ENCODE measurements at regions not wholly inside any gene's neighbourhood (a gene's known extent, or its start where the extent isn't known, plus 50 kb on each side); places are given as distances from the start of the nearest gene placed in this dataset.

GRCh38 chr12:109648521-109648920, 65.1 kb upstream of the FAM222A start:
- Histone ChIP-seq H3K4me1 (ENCODE audit: insufficient read depth, low read length) (peaks cover 38% of the 10 kb centered on the region), H3K27me3 (ENCODE audit: control insufficient read depth in 1 of 2, insufficient read depth in 2 of 2, low read length in 2 of 2) (peaks cover 6 to 43% of the 10 kb centered on the region in 2 experiments; a peak in 4 of 5 replicates), H3K27ac (ENCODE audit: extremely low read length, insufficient read depth, low read length) (no peak overlapping the region), H2AFZ (ENCODE audit: low read length) (no peak overlapping the region), H3K4me3 (replicated peaks in 1 of 3; ENCODE audit: insufficient read depth in 1 of 3, low read depth in 2 of 3, low read length in 3 of 3) (no peak overlapping the region), H3K9ac (ENCODE audit: insufficient read depth, low read depth, low read length) (no peak overlapping the region), H3K79me2 (ENCODE audit: insufficient read depth, low read length) (no peaks in the 10 kb centered on the region), H4K20me1 (ENCODE audit: insufficient read depth, low read length) (no peaks in the 10 kb centered on the region), H3K4me2 (ENCODE audit: low read depth, low read length) (peak overlapping the region; percentile 51), H3K9me3 (ENCODE audit: low read length) (no peaks in the 10 kb centered on the region), H3K36me3 (replicated peaks in 1 of 2; ENCODE audit: control insufficient read depth in 1 of 2, insufficient read depth in 2 of 2, low read length in 2 of 2) (no peaks in the 10 kb centered on the region)
- CTCF ChIA-PET (ENCODE audit: low intra/inter-chr PET ratio, low total read pairs): no interaction called here
- no peak for TF ChIP-seq ZNF251 (CRISPR knock-in tag; IDR thresholded peaks at IDR 0.05)
- TF ChIP-seq ZNF263 (CRISPR knock-in tag; IDR thresholded peaks at IDR 0.05): 0 out of 2 replicates have a peak, but pooled peaks have one; percentile 25
- in situ Hi-C loops (cut with HindIII; ENCODE audit: extremely low pct_ligation_motif_present, low pct_unique_long_range_greater_than_20kb): no loop called here
- no TSS peak for BruUV-seq (replicated peaks)
- 72% methylated on average over 7 of the region's 9 CpGs for WGBS (ENCODE audit: low lambda C conversion rate)
- DNase-seq (ENCODE audit: low spot score): no peak
- ATAC-seq: no peak; the same call in 2 of the 3 replicates
- intact Hi-C loops (cut with micrococcal nuclease; ENCODE audit: unreplicated experiment): no loop called here
- no peak for FAIRE-seq
- POLR2A ChIA-PET: interaction anchor here (1.5 kb wide), 1 partner anchor 68 kb away, joined by 3 read pairs; no protein-coding TSS in a partner anchor

GRCh38 chr12:109650808-109651207, 62.8 kb upstream of the FAM222A start:
- Histone ChIP-seq H3K9me3 (ENCODE audit: low read length) (no peaks in the 10 kb centered on the region), H3K27ac (ENCODE audit: extremely low read length, insufficient read depth, low read length) (no peak overlapping the region), H3K36me3 (replicated peaks in 1 of 2; ENCODE audit: control insufficient read depth in 1 of 2, insufficient read depth in 2 of 2, low read length in 2 of 2) (no peaks in the 10 kb centered on the region), H3K27me3 (ENCODE audit: control insufficient read depth in 1 of 2, insufficient read depth in 2 of 2, low read length in 2 of 2) (peaks cover 6 to 36% of the 10 kb centered on the region in 2 experiments; a peak in 4 of 5 replicates), H3K9ac (ENCODE audit: insufficient read depth, low read depth, low read length) (no peak overlapping the region), H3K79me2 (ENCODE audit: insufficient read depth, low read length) (no peaks in the 10 kb centered on the region), H3K4me1 (ENCODE audit: insufficient read depth, low read length) (peaks cover 38% of the 10 kb centered on the region), H4K20me1 (ENCODE audit: insufficient read depth, low read length) (no peaks in the 10 kb centered on the region), H2AFZ (ENCODE audit: low read length) (no peak overlapping the region), H3K4me2 (ENCODE audit: low read depth, low read length) (no peak overlapping the region), H3K4me3 (replicated peaks in 1 of 3; ENCODE audit: insufficient read depth in 1 of 3, low read depth in 2 of 3, low read length in 3 of 3) (no peak overlapping the region)
- FAIRE-seq (no peak), DNase-seq (ENCODE audit: low spot score) (no peak), ATAC-seq (no peak)
- ChIA-PET POLR2A (no interaction called here), CTCF (ENCODE audit: low intra/inter-chr PET ratio, low total read pairs) (no interaction called here)
- intact Hi-C loops (cut with micrococcal nuclease; ENCODE audit: unreplicated experiment) (no loop called here), in situ Hi-C loops (cut with HindIII; ENCODE audit: extremely low pct_ligation_motif_present, low pct_unique_long_range_greater_than_20kb) (no loop called here)
- TF ChIP-seq JUNB (CRISPR knock-in tag; IDR thresholded peaks at IDR 0.05; ENCODE audit: borderline replicate concordance) (no peak), ZNF768 (CRISPR knock-in tag; IDR thresholded peaks at IDR 0.05) (no peak), HNRNPK (IDR thresholded peaks at IDR 0.05; ENCODE audit: low read depth, low read length, poor library complexity, severe bottlenecking) (no peak), ZNF350 (CRISPR knock-in tag; IDR thresholded peaks at IDR 0.05; ENCODE audit: borderline replicate concordance, low read depth) (no peak), MNT (IDR thresholded peaks at IDR 0.05) (peak; percentile 45)
- 65% methylated on average over 4 of the region's 4 CpGs for WGBS (ENCODE audit: low lambda C conversion rate)
- BruUV-seq (replicated peaks): no TSS peak

Data from HepG2 (cell line).